G401 (cell line): ENCODE measurements at regions not wholly inside any gene's neighbourhood (a gene's known extent, or its start where the extent isn't known, plus 50 kb on each side); places are given as distances from the start of the nearest gene placed in this dataset.
"Not testable (repeated sequence)": the region's sequence is repeated elsewhere in the genome, so short reads cannot be mapped to it uniquely, and the experiment has no call there.

Experiments used
- DNase-seq: peaks from one replicate; pipeline ENCODE4 v3.0.0-alpha.2; 2015; ENCODE audit warnings: low spot score
- in situ Hi-C: cut with HindIII; loops from 2 replicates; pipeline ENCODE4 v1.10.0; 2016; ENCODE audit warnings: low sequenced_read_pairs, mixed read lengths

DNA sequence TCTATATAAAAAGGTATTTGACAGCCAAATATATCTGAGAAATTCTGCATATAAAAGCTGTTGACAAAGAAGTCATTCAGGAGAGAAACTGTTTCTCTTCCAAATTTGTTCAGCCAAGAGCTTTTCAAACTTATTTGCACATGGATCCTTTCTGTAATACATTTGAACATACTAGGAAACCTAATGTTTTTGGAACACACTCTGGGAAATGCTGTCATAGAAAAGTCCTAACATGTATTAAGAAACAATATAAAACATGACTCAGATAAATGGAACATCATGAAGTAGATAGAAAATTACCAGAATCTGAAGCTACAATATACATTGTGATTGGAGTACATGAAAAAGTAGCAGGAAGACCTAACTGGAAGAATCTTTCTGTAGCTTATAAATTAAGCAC lies 781.5 kb upstream of the EPHA5 start:
- in situ Hi-C loops, result no loop called here
- DNase-seq, result no peak

- in situ Hi-C loops, result no loop called here
- DNase-seq, result no peak
Observed at GRCh38 chr4:66443008-66443407, 772.7 kb upstream of the EPHA5 start.

- DNase-seq, result no peak
- in situ Hi-C loops, result no loop called here
Observed at GRCh38 chr4:66439508-66439907, 769.2 kb upstream of the EPHA5 start.

GRCh38 chr4:66433706-66434105 lies 763.4 kb upstream of the EPHA5 start:
- in situ Hi-C loops, result no loop called here
- DNase-seq, result no peak

GRCh38 chr4:66430856-66431255 lies 760.6 kb upstream of the EPHA5 start:
- DNase-seq, result no peak
- in situ Hi-C loops, result no loop called here

- no peak for DNase-seq
- in situ Hi-C loops, result no loop called here
Observed at GRCh38 chr4:66429276-66429675, 759.0 kb upstream of the EPHA5 start.

- in situ Hi-C loops, result no loop called here
- DNase-seq, result no peak
Observed at GRCh38 chr4:66416425-66416824, 746.1 kb upstream of the EPHA5 start.

DNA sequence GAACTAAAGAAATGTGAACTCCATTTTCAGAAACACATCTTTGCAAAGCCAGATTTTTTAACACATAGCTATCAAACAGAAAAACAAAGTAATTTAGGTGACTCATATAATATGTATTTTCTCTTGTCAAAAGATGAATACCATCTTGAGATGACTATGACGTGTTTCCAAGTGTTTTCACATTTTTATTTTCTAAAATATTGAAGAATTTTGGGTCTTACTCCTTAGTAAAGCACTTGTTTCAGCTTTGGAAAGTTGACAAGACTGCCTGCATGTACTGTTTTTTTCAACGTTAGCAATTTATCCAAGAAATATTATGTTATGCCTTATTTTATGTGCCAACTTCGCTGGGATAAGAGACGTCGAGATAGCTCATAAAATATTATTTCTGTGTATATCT lies 733.9 kb upstream of the EPHA5 start:
- in situ Hi-C loops, result no loop called here
- no peak for DNase-seq

DNA sequence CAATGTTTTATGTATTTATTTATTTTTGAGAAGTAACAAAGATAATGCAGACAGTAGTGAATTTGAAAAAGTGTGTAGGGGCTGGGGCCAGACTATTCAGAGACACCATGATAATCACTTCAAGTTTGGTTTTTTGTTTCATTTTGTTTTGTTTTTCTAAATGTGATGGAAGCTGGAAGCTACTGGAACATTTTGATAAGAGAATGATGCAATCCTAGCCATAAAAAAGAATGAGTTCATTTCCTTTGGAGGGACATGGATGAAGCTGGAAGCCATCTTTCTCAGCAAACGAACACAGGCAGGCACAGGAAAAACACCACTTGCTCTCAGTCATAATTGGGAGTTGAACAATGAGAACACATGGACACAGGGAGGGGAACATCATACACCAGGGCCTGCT lies 706.6 kb upstream of the EPHA5 start:
- in situ Hi-C loops, result no loop called here
- DNase-seq, result no peak

DNA sequence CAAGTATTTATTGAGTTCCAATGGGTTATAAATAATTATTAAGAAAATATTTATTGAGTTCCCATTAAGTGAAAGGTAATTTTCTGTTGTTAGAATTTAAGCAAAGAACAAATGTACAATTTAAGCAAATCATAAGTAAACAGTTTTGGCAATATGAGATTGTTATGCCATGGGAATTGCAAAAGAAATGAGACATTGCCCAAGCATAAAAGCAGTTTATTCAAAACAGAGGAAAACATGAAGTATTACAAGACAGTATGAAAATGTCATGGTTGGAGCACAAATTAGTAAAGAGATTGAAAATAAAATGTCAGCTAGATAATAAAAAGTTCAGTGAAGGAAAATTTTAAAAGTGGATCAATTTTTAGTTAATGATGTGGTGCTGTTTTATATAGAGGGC lies 706.1 kb upstream of the EPHA5 start:
- in situ Hi-C loops, result no loop called here
- DNase-seq, result no peak

GRCh38 chr4:66373268-66373667 lies 703.0 kb upstream of the EPHA5 start:
- no peak for DNase-seq
- in situ Hi-C loops, result no loop called here

DNA sequence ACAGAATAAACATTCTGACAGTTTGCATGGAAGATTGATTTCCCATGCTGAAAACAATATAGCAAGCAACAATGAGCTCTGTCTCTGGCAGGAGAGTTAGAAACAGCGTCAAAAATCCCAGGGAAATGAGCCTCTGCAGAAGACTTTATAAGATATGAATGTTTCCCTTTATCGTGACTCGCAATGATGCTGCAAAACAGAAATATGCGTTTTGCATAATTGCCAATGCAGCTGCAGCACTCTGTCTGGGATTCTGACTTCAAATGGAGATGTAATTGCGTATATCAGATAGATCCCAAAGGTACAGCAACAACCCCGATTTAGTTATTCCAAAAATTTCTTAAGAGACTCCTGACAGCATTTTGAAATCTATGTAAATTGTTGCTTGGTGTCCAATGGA lies 702.4 kb upstream of the EPHA5 start:
- in situ Hi-C loops, result no loop called here
- DNase-seq, result no peak

DNA sequence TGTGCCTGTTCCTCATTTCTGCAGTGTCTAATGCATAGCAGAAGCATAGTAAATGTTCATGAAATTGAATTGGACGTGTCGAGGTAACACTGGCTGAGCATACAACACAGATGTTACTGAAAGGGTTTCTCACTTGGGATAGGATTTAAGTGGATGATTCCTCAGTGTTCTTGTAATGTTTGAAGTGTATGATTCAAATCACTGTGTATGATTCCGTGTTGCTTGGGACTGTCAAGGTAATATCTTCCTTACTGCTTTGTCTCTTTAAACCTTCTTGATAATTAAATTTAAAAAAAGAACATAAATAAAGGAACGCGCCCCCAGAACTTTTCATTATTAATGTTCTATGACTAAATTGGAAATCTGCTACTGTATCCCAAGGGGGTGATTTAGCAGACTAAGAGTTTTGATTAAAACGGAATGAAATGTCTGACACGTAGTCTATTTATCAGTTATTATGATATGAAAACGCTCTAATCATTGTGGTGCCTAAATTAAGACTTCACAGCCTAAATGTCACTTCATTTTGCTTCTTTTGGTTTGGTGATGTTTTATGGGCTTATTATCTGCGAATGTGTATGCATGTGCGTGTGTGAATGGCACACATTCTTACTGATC lies 696.9 kb upstream of the EPHA5 start:
- in situ Hi-C loops, result no loop called here
- no peak for DNase-seq

DNA sequence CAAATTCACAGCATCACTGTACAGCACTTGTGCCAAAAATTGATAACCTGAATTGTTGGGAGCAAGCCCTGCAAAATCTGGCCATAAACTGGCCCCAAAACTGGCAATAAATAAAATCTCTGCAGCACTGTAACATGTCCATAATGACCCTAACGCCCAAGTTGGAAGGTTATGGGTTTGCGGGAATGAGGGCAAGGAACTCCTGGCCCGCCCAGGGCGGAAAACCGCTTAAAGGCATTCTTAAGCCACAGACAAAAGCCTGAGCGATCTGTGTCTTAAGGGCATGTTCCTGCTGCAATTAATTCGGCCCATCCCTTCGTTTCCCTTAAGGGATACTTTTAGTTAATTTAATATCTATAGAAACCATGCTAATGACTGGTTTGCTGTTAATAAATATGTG lies 690.1 kb upstream of the EPHA5 start:
- in situ Hi-C loops, DNase-seq: not testable (repeated sequence)

GRCh38 chr4:66357316-66357715 lies 687.0 kb upstream of the EPHA5 start:
- in situ Hi-C loops, result no loop called here

GRCh38 chr4:66355328-66355727 lies 685.0 kb upstream of the EPHA5 start:
- in situ Hi-C loops, result no loop called here

More at GRCh38 chr4:66357316-66357715, 687.0 kb upstream of the EPHA5 start:
- DNase-seq, result no peak

GRCh38 chr4:66351761-66352160 lies 681.5 kb upstream of the EPHA5 start:
- no peak for DNase-seq
- in situ Hi-C loops, result no loop called here

More at GRCh38 chr4:66355328-66355727, 685.0 kb upstream of the EPHA5 start:
- DNase-seq, result no peak

GRCh38 chr4:66340286-66340893 lies 670.1 kb upstream of the EPHA5 start:
- in situ Hi-C loops, result no loop called here
- no peak for DNase-seq

GRCh38 chr4:66339007-66339406 lies 668.7 kb upstream of the EPHA5 start:
- in situ Hi-C loops, result no loop called here
- no peak for DNase-seq

GRCh38 chr4:66331761-66332160 lies 661.5 kb upstream of the EPHA5 start:
- DNase-seq, result no peak
- in situ Hi-C loops, result no loop called here

- in situ Hi-C loops, result no loop called here
- DNase-seq, result no peak
Observed at GRCh38 chr4:66330125-66330524, 659.8 kb upstream of the EPHA5 start.
